ENCODE measurements at regions not wholly inside any gene's neighbourhood (a gene's known extent, or its start where the extent isn't known, plus 50 kb on each side); places are given as distances from the start of the nearest gene placed in this dataset.
A peak's percentile ranks its signal among the peaks of the same experiment; 100 is the strongest.

- Mint-ChIP-seq H3K27me3 (ENCODE audit: low read depth) (no peaks in the 10 kb centered on the region), H3K4me1 (ENCODE audit: low read depth) (peaks cover 10% of the 10 kb centered on the region), H3K9me3 (no peaks in the 10 kb centered on the region), H3K4me3 (no peak overlapping the region), H3K36me3 (ENCODE audit: insufficient read depth) (no peaks in the 10 kb centered on the region)
- no peak for DNase-seq
- ATAC-seq: no peak
Observed at GRCh38 chr15:77546050-77546501, 86.6 kb downstream of the LINGO1 start.

- DNase-seq: no peak
- H3K4me1 Mint-ChIP-seq (ENCODE audit: low read depth): peaks cover 10% of the 10 kb centered on the region
- no peaks in the 10 kb centered on the region for H3K27me3 Mint-ChIP-seq (ENCODE audit: low read depth)
- H3K36me3 Mint-ChIP-seq (ENCODE audit: insufficient read depth): no peaks in the 10 kb centered on the region
- H3K9me3 Mint-ChIP-seq: no peaks in the 10 kb centered on the region
- no peak for ATAC-seq
- H3K4me3 Mint-ChIP-seq: no peak overlapping the region
Observed at GRCh38 chr15:77545058-77545457, 87.7 kb downstream of the LINGO1 start.

- no peaks in the 10 kb centered on the region for H3K9me3 Mint-ChIP-seq
- no peak overlapping the region for H3K4me3 Mint-ChIP-seq
- DNase-seq: no peak
- no peak for ATAC-seq
- no peaks in the 10 kb centered on the region for H3K36me3 Mint-ChIP-seq (ENCODE audit: insufficient read depth)
- no peaks in the 10 kb centered on the region for H3K27me3 Mint-ChIP-seq (ENCODE audit: low read depth)
- peaks cover 10% of the 10 kb centered on the region for H3K4me1 Mint-ChIP-seq (ENCODE audit: low read depth)
Observed at GRCh38 chr15:77544162-77544561, 88.5 kb downstream of the LINGO1 start.

- ATAC-seq: peak; percentile 93 to 97
- Mint-ChIP-seq H3K4me1 (ENCODE audit: low read depth) (peaks cover 10% of the 10 kb centered on the region), H3K27me3 (ENCODE audit: low read depth) (no peaks in the 10 kb centered on the region), H3K36me3 (ENCODE audit: insufficient read depth) (no peaks in the 10 kb centered on the region), H3K9me3 (no peaks in the 10 kb centered on the region), H3K4me3 (peak overlapping the region; percentile 82)
- DNase-seq: peak; percentile 68
Observed at GRCh38 chr15:77543159-77543882, 89.4 kb downstream of the LINGO1 start.

GRCh38 chr15:77542491-77543001 is 90.2 kb downstream of the LINGO1 start:
- H3K4me1 Mint-ChIP-seq (ENCODE audit: low read depth): peaks cover 12% of the 10 kb centered on the region
- ATAC-seq (no peak), DNase-seq (no peak)
- no peaks in the 10 kb centered on the region for H3K27me3 Mint-ChIP-seq (ENCODE audit: low read depth)
- H3K9me3 Mint-ChIP-seq: no peaks in the 10 kb centered on the region
- H3K36me3 Mint-ChIP-seq (ENCODE audit: insufficient read depth): no peaks in the 10 kb centered on the region
- H3K4me3 Mint-ChIP-seq: peak overlapping the region; percentile 82

- DNase-seq (no peak), ATAC-seq (no peak)
- Mint-ChIP-seq H3K4me3 (no peak overlapping the region), H3K4me1 (ENCODE audit: low read depth) (peaks cover 13% of the 10 kb centered on the region), H3K27me3 (ENCODE audit: low read depth) (no peaks in the 10 kb centered on the region), H3K9me3 (no peaks in the 10 kb centered on the region), H3K36me3 (ENCODE audit: insufficient read depth) (no peaks in the 10 kb centered on the region)
Observed at GRCh38 chr15:77541421-77542181, 91.1 kb downstream of the LINGO1 start.

- peaks cover 13% of the 10 kb centered on the region for H3K4me1 Mint-ChIP-seq (ENCODE audit: low read depth)
Observed at GRCh38 chr15:77540312-77541060, 92.2 kb downstream of the LINGO1 start.

GRCh38 chr15:77538793-77539497 is 93.8 kb downstream of the LINGO1 start:
- peaks cover 13% of the 10 kb centered on the region for H3K4me1 Mint-ChIP-seq (ENCODE audit: low read depth)
- no peak for ATAC-seq

More at GRCh38 chr15:77540312-77541060, 92.2 kb downstream of the LINGO1 start:
- Mint-ChIP-seq H3K4me3 (no peak overlapping the region), H3K9me3 (no peaks in the 10 kb centered on the region), H3K36me3 (ENCODE audit: insufficient read depth) (no peaks in the 10 kb centered on the region), H3K27me3 (ENCODE audit: low read depth) (no peaks in the 10 kb centered on the region)
- DNase-seq: no peak
- no peak for ATAC-seq

GRCh38 chr15:77538027-77538451 is 94.7 kb downstream of the LINGO1 start:
- H3K36me3 Mint-ChIP-seq (ENCODE audit: insufficient read depth): no peaks in the 10 kb centered on the region
- DNase-seq (no peak), ATAC-seq (no peak)
- H3K9me3 Mint-ChIP-seq: no peaks in the 10 kb centered on the region
- peaks cover 2% of the 10 kb centered on the region for H3K27me3 Mint-ChIP-seq (ENCODE audit: low read depth)
- H3K4me3 Mint-ChIP-seq: no peak overlapping the region
- H3K4me1 Mint-ChIP-seq (ENCODE audit: low read depth): peaks cover 8% of the 10 kb centered on the region

More at GRCh38 chr15:77538793-77539497, 93.8 kb downstream of the LINGO1 start:
- H3K9me3 Mint-ChIP-seq: no peaks in the 10 kb centered on the region
- H3K27me3 Mint-ChIP-seq (ENCODE audit: low read depth): peaks cover 2% of the 10 kb centered on the region
- no peak for DNase-seq
- no peaks in the 10 kb centered on the region for H3K36me3 Mint-ChIP-seq (ENCODE audit: insufficient read depth)
- H3K4me3 Mint-ChIP-seq: no peak overlapping the region

GRCh38 chr15:77537006-77537405 is 95.7 kb downstream of the LINGO1 start:
- H3K9me3 Mint-ChIP-seq: no peaks in the 10 kb centered on the region
- ATAC-seq (no peak), DNase-seq (no peak)
- no peak overlapping the region for H3K4me3 Mint-ChIP-seq
- H3K4me1 Mint-ChIP-seq (ENCODE audit: low read depth): peaks cover 2% of the 10 kb centered on the region
- peaks cover 1% of the 10 kb centered on the region for H3K36me3 Mint-ChIP-seq (ENCODE audit: insufficient read depth)
- peaks cover 9% of the 10 kb centered on the region for H3K27me3 Mint-ChIP-seq (ENCODE audit: low read depth)

GRCh38 chr15:77535845-77536244 is 96.9 kb downstream of the LINGO1 start:
- no peak for ATAC-seq
- Mint-ChIP-seq H3K4me1 (ENCODE audit: low read depth) (peaks cover 2% of the 10 kb centered on the region), H3K27me3 (ENCODE audit: low read depth) (peaks cover 12% of the 10 kb centered on the region), H3K36me3 (ENCODE audit: insufficient read depth) (peaks cover 2% of the 10 kb centered on the region), H3K9me3 (no peaks in the 10 kb centered on the region), H3K4me3 (no peak overlapping the region)
- no peak for DNase-seq

Data from activated T-cell treated with anti-CD3 and anti-CD28 coated beads, Interleukin-2, amount 50 U/mL, for 4 hours (primary cell).